ENCODE measurements at regions not wholly inside any gene's neighbourhood (a gene's known extent, or its start where the extent isn't known, plus 50 kb on each side); places are given as distances from the start of the nearest gene placed in this dataset.

DNA sequence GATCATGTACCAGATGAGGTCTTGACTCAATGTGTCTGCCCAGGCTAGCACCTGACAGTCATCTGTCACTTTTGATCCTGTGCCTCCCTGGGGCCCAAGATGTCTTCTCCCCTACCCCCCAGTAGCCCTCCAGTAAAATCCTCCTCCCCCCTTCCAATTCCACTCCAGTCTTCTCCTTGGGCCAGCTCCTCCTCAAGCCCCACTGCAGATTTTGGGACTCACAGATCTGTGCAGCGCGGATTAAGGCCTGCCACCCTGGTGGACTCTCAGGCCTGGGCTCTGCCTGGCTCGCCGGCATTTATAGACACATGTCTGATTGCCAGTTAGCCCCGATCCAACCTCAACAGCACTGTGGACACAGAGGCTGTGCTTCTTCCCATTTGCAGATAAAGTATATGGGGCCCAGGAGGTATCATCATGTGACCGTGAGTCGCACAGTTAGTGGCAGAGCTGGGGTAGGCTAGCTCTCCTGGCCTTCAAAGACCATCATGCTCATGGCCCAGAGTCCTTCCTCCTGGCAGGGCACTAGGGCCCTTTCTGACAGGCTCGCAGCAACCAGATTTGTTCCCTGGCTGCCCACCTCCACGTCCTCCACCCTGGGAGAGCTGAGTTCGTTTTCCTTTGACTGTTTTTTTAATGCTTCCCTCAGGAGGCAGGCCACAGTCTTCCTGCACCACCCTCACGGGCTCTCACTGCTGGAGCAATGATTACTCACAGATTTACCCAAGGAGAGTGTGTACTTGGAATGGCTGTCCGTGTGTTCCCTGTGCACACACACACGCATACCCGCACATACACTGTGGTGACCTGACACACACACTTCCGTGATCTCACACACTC, 98.3 kb upstream of the DIO3 start:
- TF ChIP-seq EZH2 (IDR thresholded peaks at IDR 0.05; ENCODE audit: insufficient read depth, low read length) (no peak), CTCF (IDR thresholded peaks at IDR 0.05; ENCODE audit: insufficient read depth, low read depth, low read length) (no peak)

Data from astrocyte (in vitro differentiated cells and primary cell).